WTC11 (cell line): ENCODE measurements at regions not wholly inside any gene's neighbourhood (a gene's known extent, or its start where the extent isn't known, plus 50 kb on each side); places are given as distances from the start of the nearest gene placed in this dataset.

Experiments used
- ATAC-seq: fragments of 200-7000 bp; cut with Tn5 transposase; 2 replicates; pipeline ENCODE4 v1.10.0; 2021; ENCODE audit warnings: mild to moderate bottlenecking, moderate library complexity
- CTCF ChIA-PET: fragments of 300-600 bp; sonication (Branson Sonifier 250); formaldehyde crosslinking; loops from one replicate; lab custom pipeline; 2021; ENCODE audit warnings: antibody characterized with exemption; lab: Charles Lee
- POLR2A ChIA-PET: fragments of 350-600 bp; sonication (Branson Sonifier 250); formaldehyde crosslinking; loops from one replicate; lab custom pipeline; 2021; ENCODE audit warnings: antibody characterized with exemption; lab: Charles Lee
- DNase-seq: peaks from one replicate; pipeline ENCODE4 v3.0.0; 2021; ENCODE audit warnings: low spot score
- H3K27ac Mint-ChIP-seq: 2 replicates; pipeline ENCODE4 v1.8.0; 2021; ENCODE audit warnings: mixed read lengths
- H3K27me3 Mint-ChIP-seq: 2 replicates; pipeline ENCODE4 v1.8.0; 2021; ENCODE audit warnings: low read depth, mild to moderate bottlenecking, moderate library complexity, mixed read lengths
- H3K36me3 Mint-ChIP-seq: 2 replicates; pipeline ENCODE4 v1.8.0; 2021; ENCODE audit warnings: mixed read lengths
- H3K4me1 Mint-ChIP-seq: 2 replicates; pipeline ENCODE4 v1.8.0; 2022; ENCODE audit warnings: mixed read lengths
- H3K4me3 Mint-ChIP-seq: 2 replicates; pipeline ENCODE4 v1.8.0; 2021; ENCODE audit warnings: mild to moderate bottlenecking, moderate library complexity, mixed read lengths
- H3K9me3 Mint-ChIP-seq: 2 replicates; pipeline ENCODE4 v1.8.0; 2021; ENCODE audit warnings: mixed read lengths
- CBFB ChIP-seq: sonication (generic); formaldehyde crosslinking; IDR thresholded peaks from 2 replicates; pipeline ENCODE4 v1.8.1; 2022; ENCODE audit warnings: mild to moderate bottlenecking, low read depth, missing genetic modification reagents
- E2F4 ChIP-seq: sonication (generic); formaldehyde crosslinking; IDR thresholded peaks from 2 replicates; pipeline ENCODE4 v1.8.1; 2022; ENCODE audit warnings: low read depth, mild to moderate bottlenecking, moderate library complexity, missing genetic modification reagents, borderline replicate concordance
- E2F5 ChIP-seq: sonication (generic); formaldehyde crosslinking; IDR thresholded peaks from 2 replicates; pipeline ENCODE4 v1.8.1; 2022; ENCODE audit warnings: mild to moderate bottlenecking, moderate library complexity, missing genetic modification reagents
- ELF4 ChIP-seq: sonication (generic); formaldehyde crosslinking; IDR thresholded peaks from 2 replicates; pipeline ENCODE4 v1.8.1; 2022; ENCODE audit warnings: low read depth, mild to moderate bottlenecking, moderate library complexity, missing genetic modification reagents
- ETV6 ChIP-seq: sonication (generic); formaldehyde crosslinking; IDR thresholded peaks from 2 replicates; pipeline ENCODE4 v1.8.1; 2022; ENCODE audit warnings: mild to moderate bottlenecking, missing genetic modification reagents
- GABPB1 ChIP-seq: sonication (generic); formaldehyde crosslinking; IDR thresholded peaks from 2 replicates; pipeline ENCODE4 v1.8.1; 2023; ENCODE audit warnings: mild to moderate bottlenecking, missing genetic modification reagents
- GRHL2 ChIP-seq: fragments of 250-450 bp; sonication (Bioruptor Pico); IDR thresholded peaks from 2 replicates; pipeline ENCODE4 v1.8.0; 2022; ENCODE audit warnings: mild to moderate bottlenecking, moderate library complexity; ENCODE audit not compliant: insufficient replicate concordance, severe bottlenecking
- GTF2I ChIP-seq: fragments of 250-450 bp; sonication (Bioruptor Pico); conservative IDR thresholded peaks from 2 replicates; pipeline ENCODE4 v1.4.0; 2021; ENCODE audit warnings: mild to moderate bottlenecking
- HMGXB4 ChIP-seq: sonication (generic); formaldehyde crosslinking; IDR thresholded peaks from 2 replicates; pipeline ENCODE4 v1.8.1; 2023; ENCODE audit warnings: mild to moderate bottlenecking, moderate library complexity, missing genetic modification reagents
- IRF1 ChIP-seq: sonication (generic); formaldehyde crosslinking; IDR thresholded peaks from 2 replicates; pipeline ENCODE4 v1.8.0; 2023; ENCODE audit warnings: missing genetic modification reagents
- NFATC4 ChIP-seq: fragments of 250-450 bp; sonication (Bioruptor Pico); IDR thresholded peaks from 2 replicates; pipeline ENCODE4 v1.9.0; 2021; ENCODE audit warnings: mild to moderate bottlenecking
- OVOL2 ChIP-seq: fragments of 250-450 bp; sonication (Bioruptor Pico); IDR thresholded peaks from 2 replicates; pipeline ENCODE4 v1.9.0; 2021; ENCODE audit warnings: mild to moderate bottlenecking, borderline replicate concordance
- RORB ChIP-seq: fragments of 250-450 bp; sonication (Bioruptor Pico); IDR thresholded peaks from 2 replicates; pipeline ENCODE4 v1.9.0; 2021; ENCODE audit warnings: mild to moderate bottlenecking
- SMAD3 ChIP-seq: sonication (generic); formaldehyde crosslinking; IDR thresholded peaks from 2 replicates; pipeline ENCODE4 v1.8.0; 2022; ENCODE audit warnings: missing genetic modification reagents, mild to moderate bottlenecking, borderline replicate concordance
- TEAD4 ChIP-seq: sonication (generic); formaldehyde crosslinking; IDR thresholded peaks from 2 replicates; pipeline ENCODE4 v1.8.0; 2022; ENCODE audit warnings: mild to moderate bottlenecking, missing genetic modification reagents
- USF1 ChIP-seq: sonication (generic); formaldehyde crosslinking; IDR thresholded peaks from 2 replicates; pipeline ENCODE4 v1.8.0; 2022; ENCODE audit warnings: mild to moderate bottlenecking, missing genetic modification reagents
- ZNF121 ChIP-seq: sonication (generic); formaldehyde crosslinking; IDR thresholded peaks from 2 replicates; pipeline ENCODE4 v1.8.0; 2023; ENCODE audit warnings: missing genetic modification reagents
- ZNF416 ChIP-seq: fragments of 250-450 bp; sonication (Bioruptor Pico); IDR thresholded peaks from 2 replicates; pipeline ENCODE4 v1.9.0; 2021; ENCODE audit warnings: mild to moderate bottlenecking, inconsistent platforms
- ZNF423 ChIP-seq: fragments of 250-450 bp; sonication (Bioruptor Pico); IDR thresholded peaks from 2 replicates; pipeline ENCODE4 v2.1.2; 2022; ENCODE audit warnings: mild to moderate bottlenecking, moderate library complexity
- ZNF671 ChIP-seq: fragments of 250-450 bp; sonication (Bioruptor Pico); IDR thresholded peaks from 2 replicates; pipeline ENCODE4 v1.8.0; 2021; ENCODE audit warnings: mild to moderate bottlenecking

GRCh38 chr5:56520986-56521730, 288.0 kb upstream of the ANKRD55 start:
- no peak for DNase-seq
- ATAC-seq: no peak
- POLR2A ChIA-PET: no interaction called here
- TF ChIP-seq GABPB1 (no peak), ZNF671 (CRISPR knock-in tag) (no peak), USF1 (CRISPR knock-in tag) (no peak), GRHL2 (CRISPR knock-in tag) (no peak)
- no peak overlapping the region for H3K4me3 Mint-ChIP-seq
- no peaks in the 10 kb centered on the region for H3K27me3 Mint-ChIP-seq
- H3K4me1 Mint-ChIP-seq: peaks cover 5% of the 10 kb centered on the region
- CTCF ChIA-PET: no interaction called here
- H3K27ac Mint-ChIP-seq: no peak overlapping the region
- H3K36me3 Mint-ChIP-seq: no peaks in the 10 kb centered on the region
- no peaks in the 10 kb centered on the region for H3K9me3 Mint-ChIP-seq

- Mint-ChIP-seq H3K36me3 (no peaks in the 10 kb centered on the region), H3K27me3 (no peaks in the 10 kb centered on the region), H3K9me3 (no peaks in the 10 kb centered on the region), H3K4me3 (no peak overlapping the region), H3K27ac (no peak overlapping the region), H3K4me1 (peaks cover 14% of the 10 kb centered on the region)
- CTCF ChIA-PET: no interaction called here
- ATAC-seq (no peak), DNase-seq (no peak)
- TF ChIP-seq TEAD4 (no peak), E2F5 (CRISPR knock-in tag) (no peak), NFATC4 (CRISPR knock-in tag) (no peak), HMGXB4 (CRISPR knock-in tag) (no peak), ZNF423 (CRISPR knock-in tag) (no peak), SMAD3 (no peak), OVOL2 (CRISPR knock-in tag) (no peak), CBFB (CRISPR knock-in tag) (no peak), ETV6 (CRISPR knock-in tag) (no peak), IRF1 (CRISPR knock-in tag) (no peak), E2F4 (no peak)
- POLR2A ChIA-PET: no interaction called here
Measured at GRCh38 chr5:56518820-56519219, 285.7 kb upstream of the ANKRD55 start.

- no peak for ATAC-seq
- Mint-ChIP-seq H3K27ac (no peak overlapping the region), H3K27me3 (no peaks in the 10 kb centered on the region), H3K4me1 (peaks cover 16% of the 10 kb centered on the region), H3K9me3 (no peaks in the 10 kb centered on the region), H3K36me3 (no peaks in the 10 kb centered on the region), H3K4me3 (no peak overlapping the region)
- CTCF ChIA-PET: no interaction called here
- DNase-seq: no peak
- TF ChIP-seq ZNF416 (CRISPR knock-in tag): no peak
- TF ChIP-seq SMAD3: no peak
- TF ChIP-seq RORB (CRISPR knock-in tag): no peak
- no peak for TF ChIP-seq GTF2I
- no peak for TF ChIP-seq ZNF121 (CRISPR knock-in tag)
- no peak for TF ChIP-seq CBFB (CRISPR knock-in tag)
- no peak for TF ChIP-seq ELF4 (CRISPR knock-in tag)
- POLR2A ChIA-PET: no interaction called here
Measured at GRCh38 chr5:56517011-56517416, 283.9 kb upstream of the ANKRD55 start.
